AG09309 (cell line): ENCODE measurements at regions not wholly inside any gene's neighbourhood (a gene's known extent, or its start where the extent isn't known, plus 50 kb on each side); places are given as distances from the start of the nearest gene placed in this dataset.

Experiments
- DNase-seq: peaks from one replicate; pipeline ENCODE4 v3.0.0-alpha.2; 2010; ENCODE audit warnings: low read depth
- H3K4me3 ChIP-seq: 2 replicates; pipeline ENCODE4 v1.5.1; 2011; ENCODE audit warnings: mild to moderate bottlenecking, low read depth, low read length, moderate library complexity; ENCODE audit not compliant: control insufficient read depth
- TF ChIP-seq, protein P1 (sequence below): IDR thresholded peaks from 2 replicates; pipeline ENCODE4 v1.5.1; 2011; ENCODE audit warnings: mild to moderate bottlenecking, low read depth, low read length, inconsistent platforms; ENCODE audit not compliant: insufficient read depth, control insufficient read depth; ENCODE audit errors: missing control alignments

DNA sequence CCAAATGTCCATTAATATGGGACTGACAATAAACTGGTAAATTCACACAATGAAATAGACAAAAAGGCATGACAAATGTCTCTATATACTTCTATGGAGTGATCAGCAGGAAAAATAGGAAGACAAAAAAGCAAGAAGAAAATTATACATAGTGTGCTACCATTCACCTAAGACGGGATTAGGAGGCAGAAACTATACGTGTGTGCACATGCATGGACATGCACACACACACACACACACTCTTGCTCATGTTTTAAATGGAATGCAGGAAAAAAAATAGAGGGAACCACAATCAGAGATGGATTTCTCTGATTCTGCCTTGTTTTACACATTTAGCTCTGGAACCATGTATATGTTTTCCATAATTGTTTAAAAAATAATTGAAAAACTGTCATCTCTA lies 119.0 kb downstream of the ZFAND4 start:
- DNase-seq, result no peak
- no peak overlapping the region for H3K4me3 ChIP-seq
- TF ChIP-seq, protein P1, sequence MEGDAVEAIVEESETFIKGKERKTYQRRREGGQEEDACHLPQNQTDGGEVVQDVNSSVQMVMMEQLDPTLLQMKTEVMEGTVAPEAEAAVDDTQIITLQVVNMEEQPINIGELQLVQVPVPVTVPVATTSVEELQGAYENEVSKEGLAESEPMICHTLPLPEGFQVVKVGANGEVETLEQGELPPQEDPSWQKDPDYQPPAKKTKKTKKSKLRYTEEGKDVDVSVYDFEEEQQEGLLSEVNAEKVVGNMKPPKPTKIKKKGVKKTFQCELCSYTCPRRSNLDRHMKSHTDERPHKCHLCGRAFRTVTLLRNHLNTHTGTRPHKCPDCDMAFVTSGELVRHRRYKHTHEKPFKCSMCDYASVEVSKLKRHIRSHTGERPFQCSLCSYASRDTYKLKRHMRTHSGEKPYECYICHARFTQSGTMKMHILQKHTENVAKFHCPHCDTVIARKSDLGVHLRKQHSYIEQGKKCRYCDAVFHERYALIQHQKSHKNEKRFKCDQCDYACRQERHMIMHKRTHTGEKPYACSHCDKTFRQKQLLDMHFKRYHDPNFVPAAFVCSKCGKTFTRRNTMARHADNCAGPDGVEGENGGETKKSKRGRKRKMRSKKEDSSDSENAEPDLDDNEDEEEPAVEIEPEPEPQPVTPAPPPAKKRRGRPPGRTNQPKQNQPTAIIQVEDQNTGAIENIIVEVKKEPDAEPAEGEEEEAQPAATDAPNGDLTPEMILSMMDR, result no peak

DNA sequence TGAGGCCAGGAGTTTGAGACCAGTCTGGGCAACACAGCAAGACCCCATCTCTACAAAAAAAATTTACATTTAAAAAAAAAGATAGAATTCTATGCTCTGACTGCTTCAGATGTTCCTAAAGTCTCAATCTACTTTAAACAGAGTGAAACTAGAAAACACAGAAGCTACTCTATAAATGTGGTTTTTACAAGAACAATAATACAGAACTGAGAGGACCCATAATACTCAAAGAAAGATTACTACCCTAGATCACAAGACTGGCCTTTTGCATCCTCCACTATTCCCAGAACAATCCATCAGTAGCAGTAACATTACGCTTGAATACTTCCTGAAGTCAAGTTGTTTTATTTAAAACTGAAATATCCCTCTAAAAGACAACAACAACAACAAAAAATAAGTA lies 119.4 kb downstream of the ZFAND4 start:
- DNase-seq, result no peak
- H3K4me3 ChIP-seq, result no peak overlapping the region
- TF ChIP-seq, protein P1, result no peak

DNA sequence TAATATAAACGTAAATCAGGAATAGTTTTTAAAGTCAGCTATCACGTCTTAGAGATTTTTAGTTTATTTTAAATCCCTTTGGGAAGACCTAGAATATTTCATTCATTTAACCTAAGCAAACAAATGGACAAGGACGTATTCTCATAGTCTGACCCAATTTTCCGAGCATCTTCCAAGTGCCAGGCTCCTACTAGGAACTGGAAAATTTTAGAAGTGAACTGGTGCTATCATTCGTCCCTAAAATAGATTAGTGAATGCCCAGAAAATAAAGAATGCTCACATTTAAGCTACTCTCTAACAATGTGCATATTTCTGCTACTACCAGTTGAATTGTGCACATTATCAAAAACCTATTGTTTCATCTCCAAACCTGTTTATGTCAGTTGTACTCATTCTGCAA lies 120.1 kb downstream of the ZFAND4 start:
- TF ChIP-seq, protein P1, result no peak
- no peak overlapping the region for H3K4me3 ChIP-seq
- no peak for DNase-seq

DNA sequence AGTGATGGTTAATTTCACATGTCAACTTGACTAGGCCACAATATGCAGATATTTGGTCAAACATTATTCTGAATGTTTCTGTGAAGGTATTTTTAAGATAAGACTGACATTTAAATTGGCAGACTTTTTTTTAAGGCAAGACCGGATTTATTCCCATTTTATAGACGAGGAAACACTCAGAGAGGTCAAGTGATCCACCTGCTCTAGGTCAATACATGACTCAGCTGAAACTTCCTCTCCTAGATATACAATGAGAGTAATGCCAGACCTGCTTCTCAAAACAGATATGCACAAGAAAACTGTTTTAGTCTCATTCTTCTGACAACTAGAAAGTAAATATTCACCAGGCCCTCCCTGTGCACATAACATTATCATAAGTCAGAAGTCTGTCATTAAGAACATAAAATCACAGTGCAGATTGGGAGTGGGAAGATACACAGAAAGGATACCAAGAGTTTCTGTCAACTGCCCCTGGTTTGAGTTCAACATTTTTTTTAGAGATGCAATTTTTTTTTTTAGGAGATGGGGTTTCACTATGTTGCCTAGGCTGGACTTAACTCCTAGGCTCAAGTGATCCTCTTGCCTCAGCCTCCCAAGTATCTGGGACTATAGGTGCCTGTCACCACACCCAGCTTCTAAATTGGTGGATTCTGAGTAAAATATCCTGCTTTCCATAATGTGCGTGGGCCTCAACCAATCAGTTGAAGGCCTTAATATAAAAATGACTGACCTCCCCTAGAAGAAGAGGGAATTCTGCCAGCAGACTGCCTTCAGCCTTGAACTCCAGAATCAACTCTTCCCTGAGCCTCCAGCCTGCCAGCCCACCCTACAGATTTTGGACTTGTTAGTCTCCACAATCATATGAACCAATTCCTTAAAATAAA lies 121.4 kb downstream of the ZFAND4 start:
- no peak for DNase-seq
- H3K4me3 ChIP-seq, result no peak overlapping the region
- TF ChIP-seq, protein P1, result no peak

DNA sequence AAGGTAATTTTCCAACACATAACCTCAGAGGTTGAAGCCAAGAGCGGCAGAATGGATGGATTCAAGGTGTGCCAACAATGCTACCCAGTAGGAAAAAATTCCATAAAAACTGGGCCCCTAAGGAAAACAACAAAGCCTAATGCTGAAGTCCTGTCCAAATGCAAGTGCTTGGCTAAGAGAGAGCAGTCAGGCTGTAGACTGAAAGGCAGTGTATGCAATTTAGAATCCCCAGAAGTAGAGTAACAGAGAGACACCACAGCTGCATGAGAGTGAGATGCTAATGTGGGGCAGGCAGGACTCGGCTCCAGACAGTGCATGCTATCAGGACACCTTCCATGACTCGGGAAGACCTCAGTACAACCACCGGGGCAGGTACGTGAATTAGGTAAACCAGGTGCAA lies 124.5 kb downstream of the ZFAND4 start:
- no peak overlapping the region for H3K4me3 ChIP-seq
- TF ChIP-seq, protein P1, result no peak
- no peak for DNase-seq

DNA sequence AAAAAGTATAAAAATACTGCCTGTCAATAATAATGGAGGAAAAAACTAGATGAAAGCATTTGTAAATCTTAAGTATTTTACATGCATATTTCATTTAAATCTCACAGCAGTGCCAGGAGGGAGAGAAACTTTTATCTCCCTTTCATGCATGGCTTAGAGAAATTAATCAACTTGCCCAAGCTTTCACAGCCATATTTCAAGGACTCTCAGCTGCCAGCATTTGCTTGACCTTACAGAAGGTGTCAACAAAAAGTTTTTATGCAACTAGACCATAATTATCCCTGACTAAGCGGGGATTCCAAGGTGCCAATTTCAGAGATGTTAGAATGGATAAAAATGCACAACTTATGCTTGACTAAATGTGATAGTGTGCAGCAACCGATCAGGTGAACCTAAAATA lies 125.4 kb downstream of the ZFAND4 start:
- no peak for DNase-seq

More for the DNA sequence above, 125.4 kb downstream of the ZFAND4 start:
- TF ChIP-seq, protein P1, result no peak
- no peak overlapping the region for H3K4me3 ChIP-seq
